ENCODE measurements at regions not wholly inside any gene's neighbourhood (a gene's known extent, or its start where the extent isn't known, plus 50 kb on each side); places are given as distances from the start of the nearest gene placed in this dataset.

DNA sequence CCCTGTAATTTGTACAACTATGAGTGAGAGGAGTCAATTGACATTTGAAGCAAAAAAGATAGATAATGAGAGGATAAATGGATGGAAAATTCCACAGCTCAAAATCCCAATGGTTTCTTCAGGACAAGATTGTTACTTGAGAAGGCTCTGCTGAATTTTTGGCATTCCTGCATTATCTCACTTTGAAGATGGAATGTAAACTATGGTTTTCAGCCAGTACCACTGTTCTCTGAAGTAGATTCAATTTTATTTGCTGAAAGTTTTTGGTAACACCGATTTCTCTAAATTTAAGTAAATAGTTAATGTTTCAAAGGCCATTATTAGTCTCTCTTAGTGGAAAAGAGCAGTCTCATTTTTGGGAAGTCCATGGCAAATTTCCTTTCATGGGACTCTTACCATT is 121.9 kb upstream of the SLC38A2 start:
- Histone ChIP-seq H3K9me2 (ENCODE audit: insufficient read depth) (no peaks in the 10 kb centered on the region), H3K9ac (ENCODE audit: low read length) (no peak overlapping the region; the same call in 1 of the 2 replicates), H4K20me1 (ENCODE audit: insufficient read depth) (no peaks in the 10 kb centered on the region), H3K4me1 (ENCODE audit: control insufficient read depth in 1 of 2, insufficient read depth in 2 of 2, low read length in 2 of 2) (peaks cover 61 to 62% of the 10 kb centered on the region in 2 experiments), H3K27ac (ENCODE audit: low read depth, low read length) (peak overlapping the region; percentile 73; the same call in 1 of the 2 replicates), H2AFZ (ENCODE audit: low read depth, low read length, poor library complexity, severe bottlenecking) (no peak overlapping the region), H3K36me3 (ENCODE audit: control insufficient read depth in 1 of 2, insufficient read depth in 2 of 2, low read length in 2 of 2) (no peaks in the 10 kb centered on the region), H3K79me2 (ENCODE audit: insufficient read depth, low read length) (no peaks in the 10 kb centered on the region; the same call in 1 of the 2 replicates), H3K4me2 (ENCODE audit: low read length) (peak overlapping the region; percentile 49), H3K4me3 (replicated peaks in 1 of 2; ENCODE audit: low read depth in 1 of 2, low read length in 2 of 2) (no peak overlapping the region), H3K27me3 (ENCODE audit: insufficient read depth, low read length) (no peaks in the 10 kb centered on the region), H3K9me3 (ENCODE audit: control insufficient read depth in 1 of 2, insufficient read depth in 1 of 2, low read depth in 1 of 2, low read length in 2 of 2) (no peaks in the 10 kb centered on the region)
- DNase-seq (ENCODE audit: low read depth, low spot score) (no peak), ATAC-seq (no peak)
- no TSS peak for BruUV-seq (replicated peaks)
- TF ChIP-seq, protein P1, sequence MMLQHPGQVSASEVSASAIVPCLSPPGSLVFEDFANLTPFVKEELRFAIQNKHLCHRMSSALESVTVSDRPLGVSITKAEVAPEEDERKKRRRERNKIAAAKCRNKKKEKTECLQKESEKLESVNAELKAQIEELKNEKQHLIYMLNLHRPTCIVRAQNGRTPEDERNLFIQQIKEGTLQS (IDR thresholded peaks at IDR 0.05) = no peak
- TF ChIP-seq TCF7L2 (IDR thresholded peaks at IDR 0.05; ENCODE audit: borderline replicate concordance, extremely low read depth, insufficient read depth, insufficient read length) (peak; percentile 13), FOSL1 (IDR thresholded peaks at IDR 0.05; ENCODE audit: low read depth) (no peak), SIN3A (IDR thresholded peaks at IDR 0.05; ENCODE audit: low read depth) (no peak), SP1 (IDR thresholded peaks at IDR 0.05; ENCODE audit: low read depth) (no peak)
- CTCF ChIA-PET = no interaction called here
- intact Hi-C loops (cut with micrococcal nuclease) = loop anchor here (5.0 kb wide), 3 partner anchors 58 to 122 kb away; partner anchors contain the start of gene SLC38A2
- POLR2A ChIA-PET = interaction anchor here (1.1 to 2.0 kb wide), 2 partner anchors 54 to 123 kb away, joined by 3 to 9 read pairs; no protein-coding TSS in a partner anchor
- RAD21 ChIA-PET (ENCODE audit: low non-redundant PET in 1 of 2, low total read pairs in 2 of 2, uncharacterized antibody in 2 of 2, unreplicated experiment in 2 of 2) = no interaction called here

DNA sequence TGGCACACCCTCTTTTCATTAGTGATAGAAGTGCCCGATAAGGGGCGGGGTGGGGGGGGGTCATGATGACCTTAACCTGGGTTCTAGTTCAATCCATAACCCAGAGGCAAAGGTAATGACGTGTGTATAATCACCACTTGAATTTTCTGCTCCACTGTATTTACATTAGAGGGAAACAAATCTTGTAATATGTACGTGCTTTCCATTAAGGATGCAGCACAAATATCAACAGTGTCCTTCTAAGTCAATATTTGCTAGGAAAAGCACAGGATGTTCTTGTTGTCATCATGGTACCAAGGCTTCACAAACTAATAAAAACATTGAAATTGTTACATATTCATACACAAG is 121.2 kb upstream of the SLC38A2 start:
- no TSS peak for BruUV-seq (replicated peaks)
- Histone ChIP-seq H3K4me3 (replicated peaks in 1 of 2; ENCODE audit: low read depth in 1 of 2, low read length in 2 of 2) (no peak overlapping the region), H3K27me3 (ENCODE audit: insufficient read depth, low read length) (no peaks in the 10 kb centered on the region)
- no peak for TF ChIP-seq POLR2A (IDR thresholded peaks at IDR 0.05; ENCODE audit: borderline replicate concordance, extremely low read depth, insufficient read depth, insufficient read length)
- TF ChIP-seq, protein P2, sequence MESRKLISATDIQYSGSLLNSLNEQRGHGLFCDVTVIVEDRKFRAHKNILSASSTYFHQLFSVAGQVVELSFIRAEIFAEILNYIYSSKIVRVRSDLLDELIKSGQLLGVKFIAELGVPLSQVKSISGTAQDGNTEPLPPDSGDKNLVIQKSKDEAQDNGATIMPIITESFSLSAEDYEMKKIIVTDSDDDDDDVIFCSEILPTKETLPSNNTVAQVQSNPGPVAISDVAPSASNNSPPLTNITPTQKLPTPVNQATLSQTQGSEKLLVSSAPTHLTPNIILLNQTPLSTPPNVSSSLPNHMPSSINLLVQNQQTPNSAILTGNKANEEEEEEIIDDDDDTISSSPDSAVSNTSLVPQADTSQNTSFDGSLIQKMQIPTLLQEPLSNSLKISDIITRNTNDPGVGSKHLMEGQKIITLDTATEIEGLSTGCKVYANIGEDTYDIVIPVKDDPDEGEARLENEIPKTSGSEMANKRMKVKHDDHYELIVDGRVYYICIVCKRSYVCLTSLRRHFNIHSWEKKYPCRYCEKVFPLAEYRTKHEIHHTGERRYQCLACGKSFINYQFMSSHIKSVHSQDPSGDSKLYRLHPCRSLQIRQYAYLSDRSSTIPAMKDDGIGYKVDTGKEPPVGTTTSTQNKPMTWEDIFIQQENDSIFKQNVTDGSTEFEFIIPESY (IDR thresholded peaks at IDR 0.05; ENCODE audit: extremely low read depth, insufficient replicate concordance, low read length) = no peak
- no peak for TF ChIP-seq SRF (IDR thresholded peaks at IDR 0.05; ENCODE audit: low read depth)
- TF ChIP-seq EZH2 (IDR thresholded peaks at IDR 0.05) = no peak
- TF ChIP-seq RAD21 (IDR thresholded peaks at IDR 0.05; ENCODE audit: low read depth) = no peak
- no peak for TF ChIP-seq SIN3A (IDR thresholded peaks at IDR 0.05; ENCODE audit: low read depth)
- TF ChIP-seq, protein P1 (IDR thresholded peaks at IDR 0.05) = no peak
- TF ChIP-seq, protein P3, sequence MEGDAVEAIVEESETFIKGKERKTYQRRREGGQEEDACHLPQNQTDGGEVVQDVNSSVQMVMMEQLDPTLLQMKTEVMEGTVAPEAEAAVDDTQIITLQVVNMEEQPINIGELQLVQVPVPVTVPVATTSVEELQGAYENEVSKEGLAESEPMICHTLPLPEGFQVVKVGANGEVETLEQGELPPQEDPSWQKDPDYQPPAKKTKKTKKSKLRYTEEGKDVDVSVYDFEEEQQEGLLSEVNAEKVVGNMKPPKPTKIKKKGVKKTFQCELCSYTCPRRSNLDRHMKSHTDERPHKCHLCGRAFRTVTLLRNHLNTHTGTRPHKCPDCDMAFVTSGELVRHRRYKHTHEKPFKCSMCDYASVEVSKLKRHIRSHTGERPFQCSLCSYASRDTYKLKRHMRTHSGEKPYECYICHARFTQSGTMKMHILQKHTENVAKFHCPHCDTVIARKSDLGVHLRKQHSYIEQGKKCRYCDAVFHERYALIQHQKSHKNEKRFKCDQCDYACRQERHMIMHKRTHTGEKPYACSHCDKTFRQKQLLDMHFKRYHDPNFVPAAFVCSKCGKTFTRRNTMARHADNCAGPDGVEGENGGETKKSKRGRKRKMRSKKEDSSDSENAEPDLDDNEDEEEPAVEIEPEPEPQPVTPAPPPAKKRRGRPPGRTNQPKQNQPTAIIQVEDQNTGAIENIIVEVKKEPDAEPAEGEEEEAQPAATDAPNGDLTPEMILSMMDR (IDR thresholded peaks at IDR 0.05 in 2 of 3, conservative IDR thresholded peaks at IDR 0.05 in 1 of 3; ENCODE audit: borderline replicate concordance in 1 of 3, insufficient read depth in 1 of 3, low read depth in 2 of 3, low read length in 2 of 3) = no peak
- no peak for TF ChIP-seq YY1 (IDR thresholded peaks at IDR 0.05; ENCODE audit: extremely low read depth, insufficient replicate concordance, low read depth, low read length)
- TF ChIP-seq ZNF274 (IDR thresholded peaks at IDR 0.05; ENCODE audit: low read depth, low read length) = no peak
- TF ChIP-seq EZH2phosphoT487 (IDR thresholded peaks at IDR 0.05; ENCODE audit: borderline replicate concordance) = no peak
- TF ChIP-seq CBX3 (IDR thresholded peaks at IDR 0.05; ENCODE audit: low read depth) = no peak
- TF ChIP-seq, protein P4, sequence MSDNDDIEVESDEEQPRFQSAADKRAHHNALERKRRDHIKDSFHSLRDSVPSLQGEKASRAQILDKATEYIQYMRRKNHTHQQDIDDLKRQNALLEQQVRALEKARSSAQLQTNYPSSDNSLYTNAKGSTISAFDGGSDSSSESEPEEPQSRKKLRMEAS (IDR thresholded peaks at IDR 0.05) = no peak

More for the DNA sequence above, 121.2 kb upstream of the SLC38A2 start:
- Histone ChIP-seq H3K4me2 (ENCODE audit: low read length) (peak overlapping the region; percentile 49), H3K27ac (ENCODE audit: low read depth, low read length) (peak overlapping the region; percentile 73; the same call in 1 of the 2 replicates), H3K9me3 (ENCODE audit: control insufficient read depth in 1 of 2, insufficient read depth in 1 of 2, low read depth in 1 of 2, low read length in 2 of 2) (no peaks in the 10 kb centered on the region), H3K79me2 (ENCODE audit: insufficient read depth, low read length) (no peaks in the 10 kb centered on the region; the same call in 1 of the 2 replicates), H2AFZ (ENCODE audit: low read depth, low read length, poor library complexity, severe bottlenecking) (no peak overlapping the region), H3K9ac (ENCODE audit: low read length) (no peak overlapping the region), H4K20me1 (ENCODE audit: insufficient read depth) (no peaks in the 10 kb centered on the region), H3K36me3 (ENCODE audit: control insufficient read depth in 1 of 2, insufficient read depth in 2 of 2, low read length in 2 of 2) (no peaks in the 10 kb centered on the region), H3K4me1 (ENCODE audit: control insufficient read depth in 1 of 2, insufficient read depth in 2 of 2, low read length in 2 of 2) (peaks cover 67 to 68% of the 10 kb centered on the region in 2 experiments), H3K9me2 (ENCODE audit: insufficient read depth) (no peaks in the 10 kb centered on the region)
- no peak for ATAC-seq
- intact Hi-C loops (cut with micrococcal nuclease) = loop anchor here (5.0 kb wide), 3 partner anchors 58 to 122 kb away; partner anchors contain the start of gene SLC38A2
- ChIA-PET RAD21 (ENCODE audit: low non-redundant PET in 1 of 2, low total read pairs in 2 of 2, uncharacterized antibody in 2 of 2, unreplicated experiment in 2 of 2) (interaction anchor here in 1 of 2 experiments (0.7 kb wide), 1 partner anchor 23 kb away, joined by 3 read pairs; no protein-coding TSS in a partner anchor), POLR2A (interaction anchor here (1.1 to 2.0 kb wide), 2 partner anchors 54 to 122 kb away, joined by 3 to 9 read pairs; no protein-coding TSS in a partner anchor), CTCF (no interaction called here)
- DNase-seq (ENCODE audit: low read depth, low spot score) = no peak

All from HCT116 (cell line).